ENCODE measurements at regions not wholly inside any gene's neighbourhood (a gene's known extent, or its start where the extent isn't known, plus 50 kb on each side); places are given as distances from the start of the nearest gene placed in this dataset.
"Not testable (repeated sequence)": the region's sequence is repeated elsewhere in the genome, so short reads cannot be mapped to it uniquely, and the experiment has no call there.

- not testable (repeated sequence) for TF ChIP-seq ZBTB20 (tag by site-specific recombination; IDR thresholded peaks at IDR 0.05); CTCF (tag by site-specific recombination; IDR thresholded peaks at IDR 0.05); REPIN1 (tag by site-specific recombination; IDR thresholded peaks at IDR 0.05; ENCODE audit: low read depth); ZNF214 (tag by site-specific recombination; IDR thresholded peaks at IDR 0.05; ENCODE audit: borderline replicate concordance); PRDM2 (tag by site-specific recombination; IDR thresholded peaks at IDR 0.05; ENCODE audit: borderline replicate concordance); ZNF146 (tag by site-specific recombination; IDR thresholded peaks at IDR 0.05)
Observed at GRCh38 chr3:18976102-18976501, 172.2 kb upstream of the KCNH8 start.

Data from HEK293 (cell line).